GM12873 (cell line): ENCODE measurements at regions not wholly inside any gene's neighbourhood (a gene's known extent, or its start where the extent isn't known, plus 50 kb on each side); places are given as distances from the start of the nearest gene placed in this dataset.

Experiments used
- CTCF ChIP-seq: IDR thresholded peaks from 2 replicates; pipeline ENCODE4 v1.5.1; 2012; ENCODE audit warnings: low read depth, mild to moderate bottlenecking, moderate library complexity, low read length, control low read depth; ENCODE audit not compliant: insufficient read depth; ENCODE audit errors: missing control alignments

GRCh38 chr18:26763446-26764110, 101.9 kb downstream of the AQP4 start:
- no peak for TF ChIP-seq CTCF

- no peak for TF ChIP-seq CTCF
Measured at GRCh38 chr18:26757263-26758019, 108.1 kb downstream of the AQP4 start.

GRCh38 chr18:26756556-26756955, 109.0 kb downstream of the AQP4 start:
- no peak for TF ChIP-seq CTCF

- TF ChIP-seq CTCF = no peak
Measured at GRCh38 chr18:26746826-26747475, 118.6 kb downstream of the AQP4 start.

GRCh38 chr18:26746398-26746797, 119.1 kb downstream of the AQP4 start:
- TF ChIP-seq CTCF = no peak

GRCh38 chr18:26745288-26746181, 120.0 kb downstream of the AQP4 start:
- no peak for TF ChIP-seq CTCF

- no peak for TF ChIP-seq CTCF
Measured at GRCh38 chr18:26741758-26742157, 123.7 kb downstream of the AQP4 start.
